Mesenchymal stem cell (in vitro differentiated cells and primary cell): ENCODE measurements at regions not wholly inside any gene's neighbourhood (a gene's known extent, or its start where the extent isn't known, plus 50 kb on each side); places are given as distances from the start of the nearest gene placed in this dataset.

Experiments used
- DNase-seq: peaks from one replicate; pipeline ENCODE4 v3.0.0-alpha.2; 2013
- H2AFZ ChIP-seq: one replicate; pipeline ENCODE4 v1.6.1; 2013; ENCODE audit warnings: low read depth, mild to moderate bottlenecking, control low read depth, inconsistent platforms, low read length, moderate library complexity
- H2AK5ac ChIP-seq: 2 replicates; pipeline ENCODE4 v1.6.1; 2013; ENCODE audit warnings: low read length, moderate library complexity, mild to moderate bottlenecking, inconsistent platforms; ENCODE audit not compliant: severe bottlenecking
- H2BK120ac ChIP-seq: one replicate; pipeline ENCODE4 v1.6.1; 2013; ENCODE audit warnings: low read depth, mild to moderate bottlenecking, inconsistent platforms, low read length, moderate library complexity
- H2BK12ac ChIP-seq, 2 experiments: one replicate each; pipeline ENCODE4 v1.6.1; 2013; ENCODE audit warnings: inconsistent platforms in 2 of 2, low read length in 2 of 2, mild to moderate bottlenecking in 2 of 2, moderate library complexity in 2 of 2, control low read depth in 1 of 2
- H2BK15ac ChIP-seq: one replicate; pipeline ENCODE4 v1.6.1; 2013; ENCODE audit warnings: mild to moderate bottlenecking, low read depth, inconsistent platforms; ENCODE audit not compliant: poor library complexity, severe bottlenecking
- H2BK5ac ChIP-seq: 2 replicates; pipeline ENCODE4 v1.6.1; 2013; ENCODE audit warnings: low read depth, mild to moderate bottlenecking, low read length, control low read depth, inconsistent platforms; ENCODE audit not compliant: poor library complexity, severe bottlenecking
- H3K14ac ChIP-seq, 2 experiments: one replicate each; pipeline ENCODE4 v1.6.1; 2013; ENCODE audit warnings: inconsistent platforms in 2 of 2, low read length in 2 of 2, control low read depth in 1 of 2, mild to moderate bottlenecking in 1 of 2, moderate library complexity in 1 of 2
- H3K18ac ChIP-seq, 2 experiments: one replicate each; pipeline ENCODE4 v1.6.1; 2013; ENCODE audit warnings: inconsistent platforms in 2 of 2, low read length in 2 of 2, control low read depth in 1 of 2, low read depth in 1 of 2, mild to moderate bottlenecking in 1 of 2
- H3K23ac ChIP-seq, 2 experiments: one replicate each; pipeline ENCODE4 v1.6.1; 2013; ENCODE audit warnings: inconsistent platforms in 2 of 2, low read length in 2 of 2, mild to moderate bottlenecking in 2 of 2, moderate library complexity in 2 of 2, control low read depth in 1 of 2
- H3K27ac ChIP-seq: 2 replicates; pipeline ENCODE4 v1.5.1; 2013; ENCODE audit warnings: mild to moderate bottlenecking, moderate library complexity, low read length, control low read depth, inconsistent platforms; ENCODE audit not compliant: poor library complexity, severe bottlenecking
- H3K27me3 ChIP-seq, 2 experiments: 2 replicates each; pipeline versions ENCODE4 v1.6.1 to v1.7.0; 2013; ENCODE audit warnings: low read length in 2 of 2, mild to moderate bottlenecking in 2 of 2, moderate library complexity in 2 of 2, control low read depth in 1 of 2, inconsistent platforms in 1 of 2; ENCODE audit not compliant: control insufficient read depth in 1 of 2, insufficient read depth in 1 of 2
- H3K36me3 ChIP-seq, 2 experiments: 2 replicates each; pipeline versions ENCODE4 v1.6.1 to v1.7.0; 2013; ENCODE audit warnings: low read length in 2 of 2, control low read depth in 1 of 2, inconsistent platforms in 1 of 2, low read depth in 1 of 2, mild to moderate bottlenecking in 1 of 2; ENCODE audit not compliant: insufficient read depth in 2 of 2, control insufficient read depth in 1 of 2
- H3K4ac ChIP-seq, 2 experiments: one replicate each; pipeline ENCODE4 v1.6.1; 2013; ENCODE audit warnings: inconsistent platforms in 2 of 2, low read length in 2 of 2, mild to moderate bottlenecking in 2 of 2, moderate library complexity in 2 of 2, control low read depth in 1 of 2, low read depth in 1 of 2
- H3K4me1 ChIP-seq: 2 replicates; pipeline ENCODE4 v1.6.1; 2013; ENCODE audit warnings: low read depth, low read length, control low read depth; ENCODE audit not compliant: control insufficient read depth, insufficient read depth
- H3K4me2 ChIP-seq: 2 replicates; pipeline ENCODE4 v1.6.1; 2013; ENCODE audit warnings: low read length, mild to moderate bottlenecking, inconsistent platforms; ENCODE audit not compliant: poor library complexity, severe bottlenecking
- H3K4me3 ChIP-seq, 2 experiments: 2 replicates each; pipeline versions ENCODE4 v1.5.1 to v1.7.0; 2013; ENCODE audit warnings: low read length in 2 of 2, mild to moderate bottlenecking in 2 of 2, control low read depth in 1 of 2, low read depth in 1 of 2; ENCODE audit not compliant: insufficient read depth in 1 of 2
- H3K79me1 ChIP-seq: replicated peaks from 2 replicates; pipeline ENCODE4 v1.6.1; 2013; ENCODE audit warnings: mild to moderate bottlenecking, control low read depth, low read length, inconsistent platforms; ENCODE audit not compliant: poor library complexity, severe bottlenecking
- H3K9ac ChIP-seq: 2 replicates; pipeline ENCODE4 v1.7.0; 2013; ENCODE audit warnings: mild to moderate bottlenecking, low read length, moderate library complexity
- H3K9me3 ChIP-seq: 2 replicates; pipeline ENCODE4 v1.7.0; 2013; ENCODE audit warnings: mild to moderate bottlenecking, low read length; ENCODE audit not compliant: control insufficient read depth
- H4K8ac ChIP-seq: one replicate; pipeline ENCODE4 v1.6.1; 2013; ENCODE audit warnings: inconsistent platforms, mild to moderate bottlenecking, low read length, moderate library complexity
- H4K91ac ChIP-seq: one replicate; pipeline ENCODE4 v1.6.1; 2013; ENCODE audit warnings: mild to moderate bottlenecking, low read length, inconsistent platforms
- WGBS: methylation state at CpG from one replicate; pipeline ENCODE4 v1.1.7; 2013; ENCODE audit warnings: mixed read lengths; 5-methylcytosine and 5-hydroxymethylcytosine counted together

DNA sequence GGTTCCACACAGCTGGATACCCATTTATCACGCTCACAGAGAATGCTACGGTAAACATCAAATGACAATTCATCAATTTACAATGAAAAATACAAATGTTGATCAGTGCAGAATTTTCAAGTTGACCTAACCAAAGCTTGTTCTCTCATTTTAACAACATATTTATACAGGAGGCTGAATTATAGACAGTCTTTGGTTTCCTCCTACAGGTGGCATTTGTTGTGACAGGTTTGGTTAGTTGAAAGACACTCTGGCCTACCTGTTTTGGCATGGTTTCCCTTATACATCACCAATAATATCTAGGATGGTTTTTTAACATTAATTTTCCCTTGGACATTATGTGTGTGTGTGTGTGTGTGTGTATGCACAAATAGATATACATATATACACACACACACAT is 642.5 kb upstream of the MMS22L start:
- no peaks in the 10 kb centered on the region for H3K9me3 ChIP-seq
- no peaks in the 10 kb centered on the region for H3K36me3 ChIP-seq
- no peak overlapping the region for H4K8ac ChIP-seq
- no peak for DNase-seq
- H2BK12ac ChIP-seq, result no peak overlapping the region
- no peak overlapping the region for H3K18ac ChIP-seq
- no peak overlapping the region for H2AK5ac ChIP-seq
- no peaks in the 10 kb centered on the region for H3K27me3 ChIP-seq
- no peak overlapping the region for H3K4ac ChIP-seq
- no peak overlapping the region for H2BK5ac ChIP-seq
- 58% methylated on average over 2 of the region's 2 CpGs for WGBS
- no peak overlapping the region for H2AFZ ChIP-seq
- H2BK120ac ChIP-seq, result no peak overlapping the region
- no peaks in the 10 kb centered on the region for H3K4me1 ChIP-seq
- no peak overlapping the region for H2BK15ac ChIP-seq
- no peaks in the 10 kb centered on the region for H3K79me1 ChIP-seq
- H3K14ac ChIP-seq, result no peak overlapping the region
- no peak overlapping the region for H3K27ac ChIP-seq
- no peak overlapping the region for H3K9ac ChIP-seq
- no peak overlapping the region for H3K23ac ChIP-seq
- no peak overlapping the region for H3K4me2 ChIP-seq
- no peak overlapping the region for H3K4me3 ChIP-seq
- no peak overlapping the region for H4K91ac ChIP-seq

DNA sequence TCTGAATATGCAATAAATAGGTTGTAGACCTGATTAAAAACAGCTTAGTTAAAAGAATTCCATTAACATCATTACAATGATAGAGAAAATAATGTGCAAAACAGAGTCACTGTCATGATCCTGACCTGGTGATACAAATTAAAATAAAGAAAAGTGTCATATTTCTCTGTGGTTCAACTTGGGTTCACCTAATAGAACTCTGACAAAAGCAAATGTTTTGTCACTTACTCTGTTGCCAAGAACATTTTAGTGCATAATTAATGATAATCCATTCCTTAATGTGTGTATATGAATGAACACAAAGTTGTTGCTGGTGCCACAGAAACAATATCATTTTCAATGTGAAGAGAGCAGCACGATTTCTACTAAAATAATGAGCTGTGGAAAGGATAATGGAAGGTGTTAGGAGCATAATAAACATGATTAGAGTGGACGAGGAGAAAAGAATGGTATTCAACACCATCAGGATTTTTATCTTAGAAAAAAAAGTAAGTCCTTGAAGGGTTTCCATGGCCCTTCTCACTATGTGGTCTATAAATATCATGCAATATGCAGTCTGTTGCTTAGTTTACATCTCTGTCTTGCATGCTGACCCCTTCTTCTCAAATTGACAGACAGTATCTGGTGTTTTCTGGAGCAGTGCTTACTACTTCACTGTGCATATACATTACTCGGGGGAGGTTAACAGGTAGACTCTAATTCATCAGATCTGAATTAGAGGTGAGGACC is 656.6 kb upstream of the MMS22L start:
- H2BK5ac ChIP-seq, result no peak overlapping the region
- H2BK15ac ChIP-seq, result no peak overlapping the region
- no peak overlapping the region for H3K27ac ChIP-seq
- H3K9ac ChIP-seq, result no peak overlapping the region
- no peak overlapping the region for H3K4me3 ChIP-seq
- no peak overlapping the region for H3K4me2 ChIP-seq
- DNase-seq, result no peak
- H2BK120ac ChIP-seq, result no peak overlapping the region
- no peak overlapping the region for H2AK5ac ChIP-seq
- WGBS, result 82% methylated on average over 2 of the region's 3 CpGs
- H2AFZ ChIP-seq, result no peak overlapping the region
- H4K91ac ChIP-seq, result no peak overlapping the region
- H4K8ac ChIP-seq, result no peak overlapping the region
- H3K79me1 ChIP-seq, result no peaks in the 10 kb centered on the region
- no peak overlapping the region for H3K18ac ChIP-seq
- no peak overlapping the region for H3K4ac ChIP-seq
- H3K4me1 ChIP-seq, result no peaks in the 10 kb centered on the region
- H3K36me3 ChIP-seq, result no peaks in the 10 kb centered on the region
- H3K14ac ChIP-seq, result no peak overlapping the region
- H3K23ac ChIP-seq, result no peak overlapping the region
- H3K9me3 ChIP-seq, result no peaks in the 10 kb centered on the region
- H2BK12ac ChIP-seq, result no peak overlapping the region
- no peaks in the 10 kb centered on the region for H3K27me3 ChIP-seq

DNA sequence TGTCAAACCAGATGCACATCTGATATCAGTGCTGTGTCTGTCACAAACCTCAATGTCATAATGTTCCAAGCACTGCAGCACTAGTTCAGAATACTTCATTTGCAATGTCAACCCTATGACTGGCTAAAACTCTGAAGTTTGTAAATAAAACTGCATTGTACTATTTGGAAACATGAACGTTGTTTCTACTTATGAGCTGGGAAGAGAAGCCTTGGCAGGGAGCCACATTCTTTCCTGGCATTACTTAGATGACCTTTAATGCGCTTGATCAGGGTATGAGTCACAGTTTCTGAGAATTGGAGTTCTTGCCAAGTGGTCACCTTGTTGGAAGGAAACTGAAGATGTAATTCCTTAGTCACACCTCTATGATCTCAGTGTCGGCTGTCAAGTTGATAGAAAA is 664.8 kb upstream of the MMS22L start:
- no peak overlapping the region for H2BK5ac ChIP-seq
- no peaks in the 10 kb centered on the region for H3K79me1 ChIP-seq

DNA sequence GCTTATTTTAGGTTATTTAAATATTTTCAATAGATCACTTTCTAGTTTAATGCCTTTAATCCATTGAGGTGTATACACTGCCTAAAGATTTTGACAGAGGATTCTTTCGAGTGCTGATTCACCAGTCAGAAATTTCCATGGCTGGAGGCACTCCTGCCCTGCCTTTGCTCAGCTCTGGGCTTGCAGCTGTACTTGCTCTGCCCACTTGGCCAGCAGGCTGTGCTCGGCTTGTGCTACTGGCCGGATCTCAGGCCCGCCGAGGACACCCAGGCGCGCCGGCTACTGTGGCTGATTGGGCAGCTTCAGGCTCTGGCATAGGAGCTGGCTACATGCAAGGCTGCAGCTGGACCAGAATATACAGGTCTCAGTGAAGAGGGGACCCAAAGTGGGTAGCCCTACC is 675.1 kb upstream of the MMS22L start:
- Histone ChIP-seq H2BK12ac (no peak overlapping the region), H3K4me1 (no peaks in the 10 kb centered on the region), H2BK120ac (no peak overlapping the region), H2AK5ac (no peak overlapping the region), H4K91ac (no peak overlapping the region), H4K8ac (no peak overlapping the region), H3K9me3 (peaks cover 2% of the 10 kb centered on the region), H3K4me2 (no peak overlapping the region), H3K36me3 (no peaks in the 10 kb centered on the region), H3K27me3 (no peaks in the 10 kb centered on the region), H3K23ac (no peak overlapping the region), H3K14ac (no peak overlapping the region), H2BK15ac (no peak overlapping the region), H3K27ac (no peak overlapping the region), H2AFZ (no peak overlapping the region), H2BK5ac (no peak overlapping the region), H3K9ac (no peak overlapping the region), H3K4ac (no peak overlapping the region), H3K4me3 (no peak overlapping the region), H3K18ac (no peak overlapping the region), H3K79me1 (no peaks in the 10 kb centered on the region)
- no peak for DNase-seq
- 81% methylated on average over 8 of the region's 8 CpGs for WGBS

More for the DNA sequence above, 664.8 kb upstream of the MMS22L start:
- no peak overlapping the region for H3K4me3 ChIP-seq
- H2BK120ac ChIP-seq, result no peak overlapping the region
- H3K9ac ChIP-seq, result no peak overlapping the region
- no peak overlapping the region for H2BK15ac ChIP-seq
- WGBS, result 46% methylated on average over 2 of the region's 3 CpGs
- no peak overlapping the region for H3K4ac ChIP-seq
- H2BK12ac ChIP-seq, result no peak overlapping the region
- H3K4me1 ChIP-seq, result no peaks in the 10 kb centered on the region
- H3K23ac ChIP-seq, result no peak overlapping the region
- no peak overlapping the region for H3K18ac ChIP-seq
- no peak overlapping the region for H3K27ac ChIP-seq
- H4K8ac ChIP-seq, result no peak overlapping the region
- H2AK5ac ChIP-seq, result no peak overlapping the region
- H3K14ac ChIP-seq, result no peak overlapping the region
- H3K4me2 ChIP-seq, result no peak overlapping the region
- H3K36me3 ChIP-seq, result no peaks in the 10 kb centered on the region
- DNase-seq, result peak; percentile 14
- H2AFZ ChIP-seq, result no peak overlapping the region
- no peak overlapping the region for H4K91ac ChIP-seq
- H3K27me3 ChIP-seq, result no peaks in the 10 kb centered on the region
- peaks cover 3% of the 10 kb centered on the region for H3K9me3 ChIP-seq
